PFSK-1 (cell line): ENCODE measurements at regions not wholly inside any gene's neighbourhood (a gene's known extent, or its start where the extent isn't known, plus 50 kb on each side); places are given as distances from the start of the nearest gene placed in this dataset.

ENCODE experiments used
- FOXP2 ChIP-seq: optimal IDR thresholded peaks from 2 replicates; pipeline ENCODE3; 2011; ENCODE audit warnings: borderline replicate concordance, control low read depth, inconsistent platforms; ENCODE audit not compliant: insufficient read depth; ENCODE audit errors: extremely low read length, extremely low read depth
- POLR2AphosphoS5 ChIP-seq: IDR thresholded peaks from 2 replicates; pipeline ENCODE4 v1.6.1; 2012; ENCODE audit warnings: low read depth, mild to moderate bottlenecking, control low read depth, low read length, moderate library complexity
- REST ChIP-seq, 2 experiments: IDR thresholded peaks; 2 replicates each; pipeline versions ENCODE4 v1.6.1 to v1.8.0; 2011 to 2012; ENCODE audit warnings: low read depth in 2 of 2, low read length in 2 of 2, control low read depth in 1 of 2, inconsistent platforms in 1 of 2, mild to moderate bottlenecking in 1 of 2, moderate library complexity in 1 of 2; ENCODE audit not compliant: insufficient read depth in 1 of 2
- SIN3A ChIP-seq: IDR thresholded peaks from 2 replicates; pipeline ENCODE4 v1.6.1; 2012; ENCODE audit warnings: mild to moderate bottlenecking, low read length, moderate library complexity, borderline replicate concordance; ENCODE audit not compliant: insufficient read depth
- TAF1 ChIP-seq: IDR thresholded peaks from 2 replicates; pipeline ENCODE4 v1.6.1; 2012; ENCODE audit warnings: low read length, control low read depth, borderline replicate concordance; ENCODE audit not compliant: insufficient read depth

DNA sequence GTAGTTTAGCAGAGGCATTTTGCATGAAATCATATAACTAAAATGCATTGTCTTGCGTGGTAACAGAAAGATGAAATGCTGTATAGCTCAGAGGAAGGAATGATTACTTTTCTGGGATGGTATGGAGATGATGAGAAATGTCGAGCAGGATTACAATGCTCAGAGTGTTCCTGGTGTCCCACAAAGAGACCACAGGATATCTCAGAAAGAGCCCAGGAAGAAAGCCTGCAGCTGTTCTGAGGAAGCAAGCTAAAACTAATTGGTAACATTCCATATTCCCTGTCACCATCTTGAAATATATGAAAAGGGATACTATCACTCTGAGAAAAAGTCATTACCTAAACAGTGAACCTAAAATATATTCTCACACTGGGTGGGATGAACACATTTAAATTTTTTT lies 233.1 kb downstream of the POU4F1 start:
- TF ChIP-seq POLR2AphosphoS5 (no peak), TAF1 (no peak), REST (IDR thresholded peaks at IDR 0.05; ENCODE audit: insufficient read depth in 1 of 2, low read depth in 2 of 2, low read length in 2 of 2) (no peak), SIN3A (no peak), FOXP2 (no peak)

DNA sequence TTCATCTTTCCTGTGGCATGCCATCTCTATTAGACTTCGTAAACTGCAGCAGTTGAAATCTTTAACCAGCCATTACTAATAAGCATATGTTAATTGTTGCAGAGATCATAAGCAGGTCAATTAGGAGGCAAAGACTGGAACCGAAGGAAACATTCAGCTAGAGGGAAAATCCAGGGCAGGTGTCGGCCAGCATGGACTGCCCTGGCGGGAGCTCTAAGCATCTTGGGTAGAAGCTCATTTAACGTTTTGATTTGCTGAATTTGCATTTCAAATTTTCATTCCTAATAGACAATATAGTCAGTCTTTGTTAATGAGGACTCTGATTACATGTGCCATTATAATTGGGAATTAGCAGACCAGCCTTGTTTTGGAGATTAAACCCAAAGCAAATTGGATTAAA lies 238.6 kb downstream of the POU4F1 start:
- TF ChIP-seq POLR2AphosphoS5, result no peak
- TF ChIP-seq SIN3A, result no peak
- no peak for TF ChIP-seq REST (IDR thresholded peaks at IDR 0.05; ENCODE audit: insufficient read depth in 1 of 2, low read depth in 2 of 2, low read length in 2 of 2)
- no peak for TF ChIP-seq FOXP2
- TF ChIP-seq TAF1, result no peak

DNA sequence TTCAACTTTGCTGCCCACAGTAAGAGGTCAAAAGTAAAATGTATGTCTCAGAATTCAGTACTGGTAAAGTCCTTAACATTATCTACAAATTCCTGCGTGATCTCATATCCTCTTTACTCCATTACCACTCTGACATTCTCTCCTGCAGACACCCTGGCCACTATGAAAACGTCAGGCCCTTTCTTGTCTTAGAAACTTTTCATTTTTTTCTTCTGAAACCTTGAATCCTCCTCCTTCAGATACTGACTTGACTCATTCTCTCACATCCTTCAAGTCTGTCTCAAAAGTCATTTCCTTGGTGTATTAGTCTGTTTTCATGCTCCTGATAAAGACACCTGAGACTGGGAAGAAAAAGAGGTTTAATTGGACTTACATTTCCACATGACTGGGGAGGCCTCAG lies 262.3 kb downstream of the POU4F1 start:
- TF ChIP-seq POLR2AphosphoS5, result no peak
- no peak for TF ChIP-seq SIN3A
- TF ChIP-seq REST (IDR thresholded peaks at IDR 0.05; ENCODE audit: insufficient read depth in 1 of 2, low read depth in 2 of 2, low read length in 2 of 2), result no peak
- no peak for TF ChIP-seq FOXP2
- no peak for TF ChIP-seq TAF1

- TF ChIP-seq POLR2AphosphoS5, result no peak
- TF ChIP-seq FOXP2, result no peak
- no peak for TF ChIP-seq TAF1
- no peak for TF ChIP-seq REST (IDR thresholded peaks at IDR 0.05; ENCODE audit: insufficient read depth in 1 of 2, low read depth in 2 of 2, low read length in 2 of 2)
These were observed 263.4 kb downstream of the POU4F1 start for GRCh38 chr13:78339927-78340326.

DNA sequence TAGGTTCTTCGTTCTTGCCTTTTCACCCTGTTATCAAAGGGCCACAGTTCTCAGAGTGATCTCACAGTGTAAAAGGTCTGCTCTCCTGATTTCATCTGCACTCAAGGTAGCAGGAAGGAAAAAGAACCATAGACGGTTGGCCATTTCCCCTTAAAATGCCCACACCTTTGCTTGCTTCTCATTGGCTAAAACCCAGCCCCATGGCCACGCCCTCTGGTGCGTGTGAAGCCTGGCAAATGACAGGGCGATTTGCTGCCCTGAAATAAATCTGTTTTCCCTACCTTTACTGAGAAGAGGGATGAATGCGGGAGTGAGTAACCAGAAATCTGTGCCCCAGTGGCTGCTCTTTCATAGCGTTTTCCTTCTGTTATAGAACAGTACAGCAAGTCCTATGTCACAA lies 269.3 kb downstream of the POU4F1 start:
- TF ChIP-seq POLR2AphosphoS5 (no peak), REST (IDR thresholded peaks at IDR 0.05; ENCODE audit: insufficient read depth in 1 of 2, low read depth in 2 of 2, low read length in 2 of 2) (no peak), TAF1 (no peak), FOXP2 (no peak), SIN3A (no peak)
